NCI-H146 treated with DMSO at 0.1 percent for 48 hours (cell line): ENCODE measurements at regions not wholly inside any gene's neighbourhood (a gene's known extent, or its start where the extent isn't known, plus 50 kb on each side); places are given as distances from the start of the nearest gene placed in this dataset.

Source experiments
- DNase-seq: peaks from one replicate; lab custom pipeline; 2025; ENCODE audit not compliant: unreplicated experiment; lab: John Stamatoyannopoulos, UW

- DNase-seq = no peak
Observed at GRCh38 chr2:59630789-59631188, 922.7 kb downstream of the BCL11A start.

GRCh38 chr2:59627599-59627998, 925.9 kb downstream of the BCL11A start:
- DNase-seq = no peak

GRCh38 chr2:59622599-59623308, 930.7 kb downstream of the BCL11A start:
- no peak for DNase-seq

GRCh38 chr2:59604123-59604522, 949.3 kb downstream of the BCL11A start:
- DNase-seq = no peak

GRCh38 chr2:59594671-59595222, 958.7 kb downstream of the BCL11A start:
- DNase-seq = no peak

GRCh38 chr2:59590798-59591197, 962.7 kb downstream of the BCL11A start:
- no peak for DNase-seq

GRCh38 chr2:59589881-59590280, 963.6 kb downstream of the BCL11A start:
- DNase-seq = no peak

GRCh38 chr2:59588286-59588685, 965.2 kb downstream of the BCL11A start:
- DNase-seq = no peak

GRCh38 chr2:59586176-59586575, 967.3 kb downstream of the BCL11A start:
- no peak for DNase-seq

- DNase-seq = no peak
Observed at GRCh38 chr2:59585655-59586054, 967.8 kb downstream of the BCL11A start.

GRCh38 chr2:59584958-59585357, 968.5 kb downstream of the BCL11A start:
- DNase-seq = no peak

- no peak for DNase-seq
Observed at GRCh38 chr2:59583173-59583765, 970.2 kb downstream of the BCL11A start.

GRCh38 chr2:59578349-59578748, 975.1 kb downstream of the BCL11A start:
- DNase-seq = no peak

GRCh38 chr2:59575191-59575590, 978.3 kb downstream of the BCL11A start:
- no peak for DNase-seq

GRCh38 chr2:59572227-59572626, 981.2 kb downstream of the BCL11A start:
- no peak for DNase-seq

GRCh38 chr2:59570818-59571217, 982.6 kb downstream of the BCL11A start:
- no peak for DNase-seq

- no peak for DNase-seq
Observed at GRCh38 chr2:59569124-59569523, 984.3 kb downstream of the BCL11A start.

- no peak for DNase-seq
Observed at GRCh38 chr2:59568461-59568860, 985.0 kb downstream of the BCL11A start.

- DNase-seq = no peak
Observed at GRCh38 chr2:59567151-59567550, 986.3 kb downstream of the BCL11A start.

GRCh38 chr2:59566739-59567138, 986.7 kb downstream of the BCL11A start:
- no peak for DNase-seq

GRCh38 chr2:59561281-59561680, 992.2 kb downstream of the BCL11A start:
- no peak for DNase-seq

- DNase-seq = no peak
Observed at GRCh38 chr2:59560769-59561168, 992.7 kb downstream of the BCL11A start.

- no peak for DNase-seq
Observed at GRCh38 chr2:59540864-59541263, 1012.6 kb downstream of the BCL11A start.
